Endodermal cell (in vitro differentiated cells): ENCODE measurements at regions not wholly inside any gene's neighbourhood (a gene's known extent, or its start where the extent isn't known, plus 50 kb on each side); places are given as distances from the start of the nearest gene placed in this dataset.

Source experiments
- DNase-seq: peaks from one replicate; pipeline ENCODE4 v3.0.0-alpha.2; 2017
- H3K27ac ChIP-seq: 2 replicates; pipeline ENCODE4 v1.5.1; 2013; ENCODE audit warnings: mild to moderate bottlenecking, low read depth, low read length, moderate library complexity
- H3K27me3 ChIP-seq: 2 replicates; pipeline ENCODE4 v1.6.1; 2013; ENCODE audit warnings: mild to moderate bottlenecking, low read length, moderate library complexity; ENCODE audit not compliant: insufficient read depth, control insufficient read depth, poor library complexity, severe bottlenecking
- H3K36me3 ChIP-seq: 2 replicates; pipeline ENCODE4 v1.7.0; 2013; ENCODE audit warnings: mild to moderate bottlenecking, low read length, moderate library complexity; ENCODE audit not compliant: control insufficient read depth, insufficient read depth
- H3K4me1 ChIP-seq: one replicate; pipeline ENCODE4 v1.7.0; 2013; ENCODE audit warnings: low read length; ENCODE audit not compliant: control insufficient read depth, insufficient read depth
- H3K4me3 ChIP-seq: 2 replicates; pipeline ENCODE4 v1.5.1; 2013; ENCODE audit warnings: mild to moderate bottlenecking, low read length, moderate library complexity
- H3K9ac ChIP-seq: 2 replicates; pipeline ENCODE4 v1.6.1; 2013; ENCODE audit warnings: mild to moderate bottlenecking, low read length, moderate library complexity; ENCODE audit not compliant: poor library complexity, severe bottlenecking; ENCODE audit errors: extremely low read depth
- H3K9me3 ChIP-seq: 2 replicates; pipeline ENCODE4 v1.6.1; 2013; ENCODE audit warnings: mild to moderate bottlenecking, low read length, moderate library complexity; ENCODE audit not compliant: control insufficient read depth
- H3K27ac Mint-ChIP-seq: 2 replicates; pipeline ENCODE4 v1.8.0; 2020; ENCODE audit warnings: mixed read lengths
- H3K27me3 Mint-ChIP-seq: 2 replicates; pipeline ENCODE4 v1.8.0; 2021; ENCODE audit warnings: mild to moderate bottlenecking, mixed read lengths; ENCODE audit not compliant: insufficient read depth
- H3K36me3 Mint-ChIP-seq: 2 replicates; pipeline ENCODE4 v1.8.0; 2020; ENCODE audit warnings: low read depth, mixed read lengths
- H3K4me1 Mint-ChIP-seq: 2 replicates; pipeline ENCODE4 v1.8.0; 2020; ENCODE audit warnings: mixed read lengths
- H3K4me3 Mint-ChIP-seq: 2 replicates; pipeline ENCODE4 v1.8.0; 2020; ENCODE audit warnings: mild to moderate bottlenecking, moderate library complexity, mixed read lengths
- H3K9me3 Mint-ChIP-seq: 2 replicates; pipeline ENCODE4 v1.8.0; 2020; ENCODE audit warnings: mild to moderate bottlenecking, mixed read lengths
- CTCF ChIP-seq: fragments of 200-600 bp; sonication (generic); conservative IDR thresholded peaks from 2 replicates; pipeline ENCODE4 v1.5.0; 2021; ENCODE audit warnings: antibody characterized with exemption, mild to moderate bottlenecking
- whole genome bisulfite sequencing, 2 experiments: methylation state at CpG; one replicate each; pipeline versions ENCODE4 v1.1.5 to v1.1.7; 2013; ENCODE audit warnings: missing lambda C conversion rate in 2 of 2, mixed read lengths in 1 of 2; ENCODE audit not compliant: insufficient coverage in 1 of 2, insufficient read length in 1 of 2; 5-methylcytosine and 5-hydroxymethylcytosine counted together

DNA sequence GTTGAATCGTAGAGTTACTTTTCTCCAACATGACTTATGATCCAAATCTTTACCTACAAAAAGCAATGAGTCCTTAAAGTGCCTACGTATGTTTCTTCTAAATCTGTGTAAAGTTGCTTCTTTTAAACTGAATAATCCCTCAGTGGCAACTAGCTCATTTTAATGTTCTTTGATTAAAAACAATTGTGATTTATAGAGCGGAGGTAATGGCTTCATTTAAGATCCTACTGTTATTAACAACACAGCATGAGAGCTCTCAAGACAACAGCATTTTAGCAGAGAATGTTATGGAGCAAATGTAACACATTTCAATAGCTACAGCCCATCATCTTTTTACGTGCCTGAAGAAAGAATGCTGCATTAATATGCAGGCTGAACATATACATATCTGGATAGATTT is 55.3 kb upstream of the VGLL3 start:
- no peaks in the 10 kb centered on the region for H3K4me1 ChIP-seq
- DNase-seq = no peak
- Mint-ChIP-seq H3K9me3 (no peaks in the 10 kb centered on the region), H3K27ac (no peak overlapping the region), H3K4me1 (peaks cover 5% of the 10 kb centered on the region), H3K4me3 (no peak overlapping the region), H3K36me3 (no peaks in the 10 kb centered on the region), H3K27me3 (peaks cover 4% of the 10 kb centered on the region)
- no peaks in the 10 kb centered on the region for H3K36me3 ChIP-seq
- no peak overlapping the region for H3K4me3 ChIP-seq
- TF ChIP-seq CTCF = no peak
- 86 to 88% methylated on average over 1 to 3 of the region's 4 CpGs for WGBS, 2 experiments
- no peaks in the 10 kb centered on the region for H3K27me3 ChIP-seq
- H3K27ac ChIP-seq = no peak overlapping the region
- no peaks in the 10 kb centered on the region for H3K9me3 ChIP-seq
- H3K9ac ChIP-seq = no peak overlapping the region

GRCh38 chr3:87045473-87045872 is 54.5 kb upstream of the VGLL3 start:
- H3K4me1 Mint-ChIP-seq = peaks cover 5% of the 10 kb centered on the region
- Histone ChIP-seq H3K4me3 (no peak overlapping the region), H3K27ac (no peak overlapping the region), H3K27me3 (no peaks in the 10 kb centered on the region), H3K9ac (no peak overlapping the region), H3K4me1 (no peaks in the 10 kb centered on the region), H3K9me3 (no peaks in the 10 kb centered on the region), H3K36me3 (no peaks in the 10 kb centered on the region)
- no peak overlapping the region for H3K4me3 Mint-ChIP-seq
- DNase-seq = no peak
- WGBS, 2 experiments = no CpG with 5 or more reads among the region's 1 CpG
- TF ChIP-seq CTCF = no peak
- no peak overlapping the region for H3K27ac Mint-ChIP-seq
- no peaks in the 10 kb centered on the region for H3K9me3 Mint-ChIP-seq
- H3K36me3 Mint-ChIP-seq = no peaks in the 10 kb centered on the region
- H3K27me3 Mint-ChIP-seq = no peaks in the 10 kb centered on the region

DNA sequence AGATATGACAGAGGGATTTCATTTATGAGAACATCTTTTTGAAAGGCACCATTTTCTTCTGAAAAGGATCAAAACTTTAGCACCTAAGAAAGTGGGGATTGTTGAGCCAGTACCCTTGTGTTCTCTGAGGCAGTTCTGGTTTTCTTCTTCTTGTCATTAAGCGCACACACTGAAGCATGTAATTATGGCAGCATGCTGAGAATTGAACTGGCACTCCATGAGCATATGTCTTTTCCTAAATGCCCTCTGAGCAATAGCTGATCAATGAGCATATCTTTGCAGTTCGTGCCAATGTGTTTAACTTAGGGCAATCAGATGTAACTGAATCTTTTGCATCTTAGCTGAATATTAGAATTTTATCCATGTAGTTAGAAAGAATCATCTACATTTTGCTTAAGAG is 53.9 kb upstream of the VGLL3 start:
- Histone ChIP-seq H3K9me3 (no peaks in the 10 kb centered on the region), H3K27me3 (no peaks in the 10 kb centered on the region), H3K4me1 (no peaks in the 10 kb centered on the region), H3K36me3 (no peaks in the 10 kb centered on the region), H3K4me3 (no peak overlapping the region), H3K27ac (no peak overlapping the region), H3K9ac (no peak overlapping the region)
- Mint-ChIP-seq H3K4me1 (peaks cover 5% of the 10 kb centered on the region), H3K36me3 (no peaks in the 10 kb centered on the region), H3K4me3 (no peak overlapping the region), H3K9me3 (no peaks in the 10 kb centered on the region), H3K27ac (no peak overlapping the region), H3K27me3 (no peaks in the 10 kb centered on the region)
- no peak for DNase-seq
- 97 to 100% methylated on average over 2 of the region's 2 CpGs for WGBS, 2 experiments
- no peak for TF ChIP-seq CTCF
